NB4 (cell line): ENCODE measurements at regions not wholly inside any gene's neighbourhood (a gene's known extent, or its start where the extent isn't known, plus 50 kb on each side); places are given as distances from the start of the nearest gene placed in this dataset.

Source experiments
- DNase-seq: peaks from one replicate; pipeline ENCODE4 v3.0.0; 2010; ENCODE audit warnings: low read depth
- H3K4me3 ChIP-seq: one replicate; pipeline ENCODE4 v1.5.1; 2011; ENCODE audit warnings: mild to moderate bottlenecking, low read depth, low read length, moderate library complexity
- CTCF ChIP-seq: IDR thresholded peaks from one replicate; pipeline ENCODE4 v1.5.1; 2012; ENCODE audit warnings: low read depth, low read length
- MAX ChIP-seq: IDR thresholded peaks from 2 replicates; pipeline ENCODE4 v1.6.1; 2011; ENCODE audit warnings: low read depth, low read length
- MYC ChIP-seq: IDR thresholded peaks from 2 replicates; pipeline ENCODE4 v1.6.1; 2011; ENCODE audit warnings: low read depth, low read length
- POLR2A ChIP-seq: IDR thresholded peaks from 2 replicates; pipeline ENCODE4 v1.6.1; 2011; ENCODE audit warnings: mild to moderate bottlenecking; ENCODE audit not compliant: insufficient read length; ENCODE audit errors: extremely low read depth

- TF ChIP-seq POLR2A (no peak), CTCF (no peak), MAX (no peak), MYC (no peak)
- H3K4me3 ChIP-seq, result no peak overlapping the region
- no peak for DNase-seq
Observed at GRCh38 chr5:14069021-14069420, 74.1 kb upstream of the TRIO start.

- DNase-seq, result no peak
- TF ChIP-seq POLR2A (no peak), CTCF (no peak)
- no peak overlapping the region for H3K4me3 ChIP-seq
Observed at GRCh38 chr5:14068136-14068535, 75.0 kb upstream of the TRIO start.

GRCh38 chr5:14066326-14066725 is 76.8 kb upstream of the TRIO start:
- no peak for TF ChIP-seq CTCF
- no peak for TF ChIP-seq MAX
- no peak for TF ChIP-seq POLR2A
- TF ChIP-seq MYC, result no peak
- no peak overlapping the region for H3K4me3 ChIP-seq
- DNase-seq, result no peak

GRCh38 chr5:14064841-14065240 is 78.3 kb upstream of the TRIO start:
- H3K4me3 ChIP-seq, result no peak overlapping the region
- TF ChIP-seq MAX (no peak), POLR2A (no peak), CTCF (no peak), MYC (no peak)
- DNase-seq, result no peak

GRCh38 chr5:14063691-14064090 is 79.5 kb upstream of the TRIO start:
- H3K4me3 ChIP-seq, result no peak overlapping the region
- no peak for DNase-seq
- TF ChIP-seq CTCF, result no peak
- TF ChIP-seq POLR2A, result no peak

- DNase-seq, result no peak
- TF ChIP-seq MAX, result no peak
- no peak for TF ChIP-seq CTCF
- TF ChIP-seq POLR2A, result no peak
- TF ChIP-seq MYC, result no peak
- H3K4me3 ChIP-seq, result no peak overlapping the region
Observed at GRCh38 chr5:14063138-14063537, 80.0 kb upstream of the TRIO start.
